ENCODE measurements at regions not wholly inside any gene's neighbourhood (a gene's known extent, or its start where the extent isn't known, plus 50 kb on each side); places are given as distances from the start of the nearest gene placed in this dataset.
"Not testable (repeated sequence)": the region's sequence is repeated elsewhere in the genome, so short reads cannot be mapped to it uniquely, and the experiment has no call there.

DNA sequence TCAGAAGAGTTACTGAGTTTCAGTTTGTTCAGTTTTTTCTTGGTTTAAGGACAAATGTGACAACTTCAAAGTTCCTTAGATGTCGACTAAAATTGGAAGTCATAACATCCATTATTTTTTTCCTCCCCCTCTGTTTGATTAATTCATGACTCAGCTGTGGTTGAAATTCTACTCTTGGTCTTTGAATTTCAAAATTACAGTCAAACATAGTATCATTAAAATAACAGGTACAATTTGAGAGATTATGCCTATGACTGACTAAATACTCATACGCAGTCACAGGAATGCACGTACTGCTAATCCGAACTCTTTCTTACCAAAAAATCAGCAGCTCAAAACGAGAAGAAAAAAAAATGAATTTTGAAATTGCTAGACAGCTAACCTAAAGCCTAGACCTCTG, 1434.8 kb downstream of the RAPGEF2 start:
- dilution Hi-C loops (cut with MboI; ENCODE audit: extremely low pct_ligation_motif_present, low sequenced_read_pairs), result no loop called here
- no peak for FAIRE-seq
- Histone ChIP-seq H3K36me3 (ENCODE audit: control insufficient read depth in 2 of 2, extremely low read depth in 1 of 2, insufficient read depth in 2 of 2, low read length in 2 of 2) (no peaks in the 10 kb centered on the region), H2AFZ (ENCODE audit: control insufficient read depth, low read length) (no peak overlapping the region), H3K4me3 (ENCODE audit: control insufficient read depth in 2 of 3, extremely low read depth in 1 of 3, insufficient read depth in 2 of 3, low read depth in 1 of 3, low read length in 3 of 3) (no peak overlapping the region), H3K9me3 (ENCODE audit: control insufficient read depth, low read depth, low read length) (no peaks in the 10 kb centered on the region), H4K20me1 (ENCODE audit: control insufficient read depth, extremely low read depth, insufficient read depth, low read length) (no peaks in the 10 kb centered on the region), H3K27me3 (ENCODE audit: control insufficient read depth, extremely low read depth, insufficient read depth, low read length) (no peaks in the 10 kb centered on the region), H3K4me1 (ENCODE audit: control insufficient read depth, extremely low read depth, insufficient read depth, low read length) (no peaks in the 10 kb centered on the region), H3K79me2 (ENCODE audit: control insufficient read depth, insufficient read depth, low read length) (no peaks in the 10 kb centered on the region), H3K9me1 (ENCODE audit: control insufficient read depth, extremely low read depth, insufficient read depth, low read length) (no peaks in the 10 kb centered on the region), H3K9ac (ENCODE audit: control insufficient read depth, extremely low read depth, insufficient read depth, low read length) (no peak overlapping the region), H3K4me2 (ENCODE audit: control insufficient read depth, extremely low read depth, insufficient read depth, low read depth, low read length) (no peak overlapping the region), H3K27ac (ENCODE audit: control insufficient read depth, insufficient read depth, low read length) (no peak overlapping the region)
- no peak for DNase-seq (ENCODE audit: low read depth, low spot score)
- no peak for TF ChIP-seq CTCF (optimal IDR thresholded peaks at IDR 0.05 in 1 of 3, IDR thresholded peaks at IDR 0.05 in 1 of 3, conservative IDR thresholded peaks at IDR 0.05 in 1 of 3; ENCODE audit: extremely low read depth in 1 of 3, insufficient read depth in 2 of 3, low read length in 3 of 3)
- TF ChIP-seq EZH2 (IDR thresholded peaks at IDR 0.05; ENCODE audit: low read length), result no peak

GRCh38 chr4:160546201-160546600, 1443.3 kb downstream of the RAPGEF2 start:
- TF ChIP-seq CTCF (optimal IDR thresholded peaks at IDR 0.05 in 1 of 3, IDR thresholded peaks at IDR 0.05 in 1 of 3, conservative IDR thresholded peaks at IDR 0.05 in 1 of 3; ENCODE audit: extremely low read depth in 1 of 3, insufficient read depth in 2 of 3, low read length in 3 of 3) (no peak), EZH2 (IDR thresholded peaks at IDR 0.05; ENCODE audit: low read length) (no peak)
- no peaks in the 10 kb centered on the region for H3K27me3 ChIP-seq (ENCODE audit: control insufficient read depth, extremely low read depth, insufficient read depth, low read length)
- H3K79me2 ChIP-seq (ENCODE audit: control insufficient read depth, insufficient read depth, low read length), result no peaks in the 10 kb centered on the region
- H2AFZ ChIP-seq (ENCODE audit: control insufficient read depth, low read length), result no peak overlapping the region
- H3K36me3 ChIP-seq (ENCODE audit: control insufficient read depth in 2 of 2, extremely low read depth in 1 of 2, insufficient read depth in 2 of 2, low read length in 2 of 2), result no peaks in the 10 kb centered on the region
- no peak for FAIRE-seq
- no peak for DNase-seq (ENCODE audit: low read depth, low spot score)
- H3K4me1 ChIP-seq (ENCODE audit: control insufficient read depth, extremely low read depth, insufficient read depth, low read length), result no peaks in the 10 kb centered on the region
- H4K20me1 ChIP-seq (ENCODE audit: control insufficient read depth, extremely low read depth, insufficient read depth, low read length), result no peaks in the 10 kb centered on the region
- H3K4me3 ChIP-seq (ENCODE audit: control insufficient read depth in 2 of 3, extremely low read depth in 1 of 3, insufficient read depth in 2 of 3, low read depth in 1 of 3, low read length in 3 of 3), result no peak overlapping the region
- H3K9me1 ChIP-seq (ENCODE audit: control insufficient read depth, extremely low read depth, insufficient read depth, low read length), result no peaks in the 10 kb centered on the region
- H3K9ac ChIP-seq (ENCODE audit: control insufficient read depth, extremely low read depth, insufficient read depth, low read length), result no peak overlapping the region
- no peak overlapping the region for H3K27ac ChIP-seq (ENCODE audit: control insufficient read depth, insufficient read depth, low read length)
- dilution Hi-C loops (cut with MboI; ENCODE audit: extremely low pct_ligation_motif_present, low sequenced_read_pairs), result no loop called here
- H3K9me3 ChIP-seq (ENCODE audit: control insufficient read depth, low read depth, low read length), result no peaks in the 10 kb centered on the region
- no peak overlapping the region for H3K4me2 ChIP-seq (ENCODE audit: control insufficient read depth, extremely low read depth, insufficient read depth, low read depth, low read length)

- H3K79me2 ChIP-seq (ENCODE audit: control insufficient read depth, insufficient read depth, low read length); H3K4me1 ChIP-seq (ENCODE audit: control insufficient read depth, extremely low read depth, insufficient read depth, low read length); H4K20me1 ChIP-seq (ENCODE audit: control insufficient read depth, extremely low read depth, insufficient read depth, low read length); H3K27me3 ChIP-seq (ENCODE audit: control insufficient read depth, extremely low read depth, insufficient read depth, low read length); H3K4me3 ChIP-seq (ENCODE audit: control insufficient read depth in 2 of 3, extremely low read depth in 1 of 3, insufficient read depth in 2 of 3, low read depth in 1 of 3, low read length in 3 of 3); H3K4me2 ChIP-seq (ENCODE audit: control insufficient read depth, extremely low read depth, insufficient read depth, low read depth, low read length); H3K27ac ChIP-seq (ENCODE audit: control insufficient read depth, insufficient read depth, low read length); H3K36me3 ChIP-seq (ENCODE audit: control insufficient read depth in 2 of 2, extremely low read depth in 1 of 2, insufficient read depth in 2 of 2, low read length in 2 of 2); H3K9ac ChIP-seq (ENCODE audit: control insufficient read depth, extremely low read depth, insufficient read depth, low read length); dilution Hi-C loops (cut with MboI; ENCODE audit: extremely low pct_ligation_motif_present, low sequenced_read_pairs); DNase-seq (ENCODE audit: low read depth, low spot score); H3K9me1 ChIP-seq (ENCODE audit: control insufficient read depth, extremely low read depth, insufficient read depth, low read length); FAIRE-seq; H3K9me3 ChIP-seq (ENCODE audit: control insufficient read depth, low read depth, low read length); H2AFZ ChIP-seq (ENCODE audit: control insufficient read depth, low read length): not testable (repeated sequence)
Measured at GRCh38 chr4:160549951-160550519, 1447.2 kb downstream of the RAPGEF2 start.

Data from keratinocyte (primary cell).